K562 (cell line): ENCODE measurements at regions not wholly inside any gene's neighbourhood (a gene's known extent, or its start where the extent isn't known, plus 50 kb on each side); places are given as distances from the start of the nearest gene placed in this dataset.

Source experiments
- ATAC-seq: fragments of 200-7000 bp; cut with Tn5 transposase; 3 replicates; pipeline ENCODE4 v1.9.1; 2020; ENCODE audit warnings: moderate library complexity
- BruUV-seq: library from RNA; stranded (reverse); fragments of 400-500 nt; replicated peaks from 2 replicates; lab custom pipeline; 2021; lab: Mats Ljungman, UMichigan
- CTCF ChIA-PET: fragments of 300-600 bp; formaldehyde crosslinking; extraction: SDS; loops from one replicate; lab custom pipeline; 2021; ENCODE audit warnings: low intra/inter-chr PET ratio; lab: Yijun Ruan, JAX
- POLR2A ChIA-PET: fragments of 300-600, 350-650 bp; sonication (Branson Sonifier 250); formaldehyde crosslinking; extraction: SDS; loops from one replicate; lab custom pipeline; 2021; ENCODE audit warnings: antibody characterized with exemption, inconsistent platforms; lab: Yijun Ruan, JAX
- DNase-seq, 4 experiments: peaks; one replicate each; pipeline versions ENCODE4 v3.0.0 to v3.0.0-alpha.2; 2011 to 2018; ENCODE audit warnings: low spot score in 3 of 4, mixed read lengths in 3 of 4; ENCODE audit errors: extremely low read depth in 1 of 4
- FAIRE-seq: peaks from 2 replicates; lab custom pipeline; 2011; peaks lifted over from hg19 to GRCh38; lab: Jason Lieb, UNC
- H2AFZ ChIP-seq: 2 replicates; pipeline ENCODE4 v1.6.0; 2011; ENCODE audit warnings: low read depth, low read length, control low read depth, inconsistent platforms
- H3K27ac ChIP-seq: fragments of 200-600 bp; 3 replicates; pipeline ENCODE4 v1.8.0; 2011; ENCODE audit warnings: low read depth, mild to moderate bottlenecking, control low read depth, inconsistent platforms, low read length, moderate library complexity, mixed read lengths; ENCODE audit errors: extremely low read depth
- H3K27me3 ChIP-seq, 2 experiments: fragments of 300-600 bp in 1 of 2; 2 replicates in 1 of 2; 3 replicates in 1 of 2; pipeline versions ENCODE4 v1.6.0 to v1.8.0; 2011; ENCODE audit warnings: inconsistent platforms in 2 of 2, low read length in 2 of 2, mild to moderate bottlenecking in 1 of 2, mixed read lengths in 1 of 2, moderate library complexity in 1 of 2; ENCODE audit not compliant: control insufficient read depth in 2 of 2, insufficient read depth in 2 of 2
- H3K36me3 ChIP-seq: fragments of 300-600 bp; 3 replicates; pipeline ENCODE4 v1.8.0; 2011; ENCODE audit warnings: mild to moderate bottlenecking, low read length, inconsistent platforms; ENCODE audit not compliant: control insufficient read depth, insufficient read depth
- H3K4me1 ChIP-seq, 2 experiments: fragments of 200-600 bp in 1 of 2; replicated peaks in 1 of 2; 2 replicates in 1 of 2; 3 replicates in 1 of 2; pipeline versions ENCODE4 v1.5.1 to v1.8.0; 2011; ENCODE audit warnings: inconsistent platforms in 2 of 2, low read length in 2 of 2, mild to moderate bottlenecking in 1 of 2, mixed read lengths in 1 of 2, moderate library complexity in 1 of 2; ENCODE audit not compliant: control insufficient read depth in 2 of 2, insufficient read depth in 2 of 2
- H3K4me2 ChIP-seq: 2 replicates; pipeline ENCODE4 v1.6.1; 2011; ENCODE audit warnings: low read length, control low read depth, inconsistent platforms, mixed read lengths; ENCODE audit not compliant: insufficient read depth
- H3K4me3 ChIP-seq: fragments of 200-600 bp; sonication (generic), shearing (Covaris generic); 2 replicates; pipeline ENCODE4 v1.5.1; 2016; ENCODE audit warnings: control low read depth, inconsistent platforms
- H3K79me2 ChIP-seq: fragments of 200-600 bp; 3 replicates; pipeline ENCODE4 v1.8.0; 2011; ENCODE audit warnings: low read length, inconsistent platforms; ENCODE audit not compliant: control insufficient read depth, insufficient read depth
- H3K9ac ChIP-seq, 2 experiments: 2 replicates each; pipeline versions ENCODE4 v1.6.0 to v1.6.1; 2011; ENCODE audit warnings: low read depth in 2 of 2, low read length in 2 of 2, control low read depth in 1 of 2, inconsistent platforms in 1 of 2, mild to moderate bottlenecking in 1 of 2, mixed read lengths in 1 of 2; ENCODE audit not compliant: insufficient read depth in 1 of 2
- H3K9me1 ChIP-seq: one replicate; pipeline ENCODE4 v1.6.0; 2011; ENCODE audit warnings: inconsistent platforms, mild to moderate bottlenecking, low read length, moderate library complexity; ENCODE audit not compliant: control insufficient read depth, insufficient read depth
- H3K9me3 ChIP-seq: replicated peaks from 2 replicates; pipeline ENCODE4 v1.5.1; 2011; ENCODE audit warnings: low read depth, low read length, inconsistent platforms; ENCODE audit not compliant: control insufficient read depth, insufficient read depth
- H4K20me1 ChIP-seq: replicated peaks from 2 replicates; pipeline ENCODE4 v1.6.1; 2011; ENCODE audit warnings: low read length, inconsistent platforms, mixed read lengths; ENCODE audit not compliant: control insufficient read depth, insufficient read depth
- DACH1 ChIP-seq: fragments of 450-650 bp; IDR thresholded peaks from 2 replicates; pipeline ENCODE4 v1.6.1; 2018; ENCODE audit not compliant: partially characterized antibody
- HMBOX1 ChIP-seq: sonication (generic); IDR thresholded peaks from 2 replicates; pipeline ENCODE4 v1.6.1; 2016
- HNRNPLL ChIP-seq: fragments of 200-400 bp; formaldehyde crosslinking; IDR thresholded peaks from 2 replicates; pipeline ENCODE4 v1.6.1; 2017; ENCODE audit warnings: low read length, low read depth, mild to moderate bottlenecking; ENCODE audit not compliant: poor library complexity, severe bottlenecking
- MITF ChIP-seq: IDR thresholded peaks from 2 replicates; pipeline ENCODE4 v1.6.1; 2014; ENCODE audit warnings: antibody characterized with exemption
- NR3C1 ChIP-seq: sonication (generic); formaldehyde crosslinking; IDR thresholded peaks from 2 replicates; pipeline ENCODE4 v1.8.1; 2022; ENCODE audit warnings: missing genetic modification reagents
- PHB2 ChIP-seq: fragments of 450-650 bp; IDR thresholded peaks from 2 replicates; pipeline ENCODE4 v1.6.1; 2017; ENCODE audit warnings: low read depth
- SNIP1 ChIP-seq: fragments of 450-650 bp; IDR thresholded peaks from 2 replicates; pipeline ENCODE4 v1.7.1; 2017; ENCODE audit warnings: low read depth, mild to moderate bottlenecking
- TSHZ1 ChIP-seq: fragments of 250-450 bp; sonication (Bioruptor Pico); IDR thresholded peaks from 2 replicates; pipeline ENCODE4 v1.4.0; 2020; ENCODE audit warnings: mild to moderate bottlenecking, moderate library complexity
- WHSC1 ChIP-seq: IDR thresholded peaks from one replicate; pipeline ENCODE4 v1.6.1; 2012; ENCODE audit warnings: low read length, control low read depth, inconsistent platforms
- ZNF23 ChIP-seq: fragments of 250-450 bp; sonication (Bioruptor Pico); IDR thresholded peaks from 2 replicates; pipeline ENCODE4 v1.4.0; 2020; ENCODE audit warnings: mild to moderate bottlenecking
- WGBS: fragments of 100-300 bp; shearing (Covaris generic); methylation state at CpG from one replicate; pipeline ENCODE4 v1.1.6; 2016; ENCODE audit warnings: low coverage, mixed read lengths; ENCODE audit not compliant: insufficient coverage; ENCODE audit errors: missing lambda C conversion rate; 5-methylcytosine and 5-hydroxymethylcytosine counted together
- in situ Hi-C: fragments of 300-500 bp; cut with MboI; formaldehyde crosslinking; loops from 4 replicates; pipeline ENCODE4 v1.15.0; 2018; ENCODE audit warnings: inconsistent platforms, mixed read lengths
- intact Hi-C: fragments of 100-400 bp; cut with micrococcal nuclease; formaldehyde crosslinking; loops from 2 replicates; pipeline ENCODE4 v1.14.2; 2022

- TF ChIP-seq MITF, result no peak
These were observed 262.3 kb upstream of the CHRNA7 start (continued) for GRCh38 chr15:31768055-31768454.

GRCh38 chr15:31774045-31774444 lies 256.3 kb upstream of the CHRNA7 start:
- no peaks in the 10 kb centered on the region for H3K9me1 ChIP-seq
- H3K36me3 ChIP-seq, result no peaks in the 10 kb centered on the region
- FAIRE-seq, result no peak
- no peak overlapping the region for H3K4me3 ChIP-seq
- POLR2A ChIA-PET, result interaction anchor here (0.6 kb wide), 1 partner anchor 476 kb away, joined by 3 read pairs; no protein-coding TSS in a partner anchor
- no peaks in the 10 kb centered on the region for H4K20me1 ChIP-seq
- no peaks in the 10 kb centered on the region for H3K4me1 ChIP-seq
- H3K9me3 ChIP-seq, result no peaks in the 10 kb centered on the region
- TF ChIP-seq NR3C1 (CRISPR knock-in tag) (no peak), DACH1 (no peak), ZNF23 (CRISPR knock-in tag) (no peak), PHB2 (no peak), TSHZ1 (CRISPR knock-in tag) (no peak), HMBOX1 (no peak), HNRNPLL (no peak), WHSC1 (no peak), SNIP1 (no peak)
- H3K27me3 ChIP-seq, result no peaks in the 10 kb centered on the region; a peak in 1 of 5 replicates
- H3K27ac ChIP-seq, result no peak overlapping the region
- CTCF ChIA-PET, result no interaction called here
- no TSS peak for BruUV-seq
- no peak overlapping the region for H3K9ac ChIP-seq
- no peak for ATAC-seq
- H2AFZ ChIP-seq, result no peak overlapping the region
- in situ Hi-C loops (no loop called here), intact Hi-C loops (no loop called here)
- no peak overlapping the region for H3K4me2 ChIP-seq
- 0% methylated on average over 5 of the region's 5 CpGs for WGBS
- H3K79me2 ChIP-seq, result no peaks in the 10 kb centered on the region
- no peak for DNase-seq
